Mucosa of gallbladder (tissue), 1 donor: ENCODE measurements at regions not wholly inside any gene's neighbourhood (a gene's known extent, or its start where the extent isn't known, plus 50 kb on each side); places are given as distances from the start of the nearest gene placed in this dataset.

ENCODE experiments used
- DNase-seq: peaks from one replicate; pipeline ENCODE4 v3.0.0-alpha.2; 2020; ENCODE audit warnings: low spot score
- donor health status: DM: no; HTN: no; CAD: no.

GRCh38 chr9:28824432-28824963 is 1251.2 kb upstream of the C9orf72 start:
- DNase-seq: no peak

- DNase-seq: no peak
Measured at GRCh38 chr9:28832168-28832770, 1259.0 kb upstream of the C9orf72 start.

GRCh38 chr9:28834156-28834555 is 1260.9 kb upstream of the C9orf72 start:
- DNase-seq: no peak

- no peak for DNase-seq
Measured at GRCh38 chr9:28839778-28840430, 1266.6 kb upstream of the C9orf72 start.

- no peak for DNase-seq
Measured at GRCh38 chr9:28841775-28842174, 1268.5 kb upstream of the C9orf72 start.

GRCh38 chr9:28847331-28847730 is 1274.0 kb upstream of the C9orf72 start:
- no peak for DNase-seq

GRCh38 chr9:28848671-28849070 is 1275.4 kb upstream of the C9orf72 start:
- no peak for DNase-seq

GRCh38 chr9:28853477-28853876 is 1280.2 kb upstream of the C9orf72 start:
- DNase-seq: no peak

- DNase-seq: no peak
Measured at GRCh38 chr9:28866951-28867350, 1293.7 kb upstream of the C9orf72 start.

- DNase-seq: no peak
Measured at GRCh38 chr9:28868228-28868990, 1295.1 kb upstream of the C9orf72 start.

- DNase-seq: no peak
Measured at GRCh38 chr9:28882529-28882928, 1309.2 kb upstream of the C9orf72 start.

GRCh38 chr9:28883234-28883633 is 1310.0 kb upstream of the C9orf72 start:
- DNase-seq: peak; percentile 48

GRCh38 chr9:28887188-28887884 is 1314.1 kb upstream of the C9orf72 start:
- no peak for DNase-seq

GRCh38 chr9:28888806-28889205 is 1315.5 kb upstream of the C9orf72 start:
- no peak for DNase-seq

GRCh38 chr9:28892538-28892937 is 1319.3 kb upstream of the C9orf72 start:
- DNase-seq: no peak

- DNase-seq: no peak
Measured at GRCh38 chr9:28899267-28899666, 1326.0 kb upstream of the C9orf72 start.

GRCh38 chr9:28899926-28900325 is 1326.6 kb upstream of the C9orf72 start:
- no peak for DNase-seq

GRCh38 chr9:28900406-28900805 is 1327.1 kb upstream of the C9orf72 start:
- no peak for DNase-seq

GRCh38 chr9:28909526-28909925 is 1336.2 kb upstream of the C9orf72 start:
- no peak for DNase-seq

GRCh38 chr9:28912621-28913020 is 1339.3 kb upstream of the C9orf72 start:
- no peak for DNase-seq

- peak; percentile 66 for DNase-seq
Measured at GRCh38 chr9:28915202-28915930, 1342.1 kb upstream of the C9orf72 start.
